Parathyroid adenoma (tissue), 2 donors: ENCODE measurements at regions not wholly inside any gene's neighbourhood (a gene's known extent, or its start where the extent isn't known, plus 50 kb on each side); places are given as distances from the start of the nearest gene placed in this dataset.

Experiments used
- H2AFZ ChIP-seq: fragments of 300-600 bp; sonication (generic); one replicate; pipeline ENCODE4 v1.7.0; 2017; ENCODE audit warnings: antibody characterized with exemption, mild to moderate bottlenecking
- H3K27ac ChIP-seq: fragments of 300-600 bp; sonication (generic); one replicate; pipeline ENCODE4 v1.7.0; 2017
- H3K27me3 ChIP-seq: fragments of 300-600 bp; sonication (generic); one replicate; pipeline ENCODE4 v1.7.0; 2017; ENCODE audit warnings: low read length; ENCODE audit not compliant: control insufficient read depth, insufficient read depth
- H3K36me3 ChIP-seq: fragments of 300-600 bp; sonication (generic); one replicate; pipeline ENCODE4 v1.7.0; 2017; ENCODE audit warnings: low read length; ENCODE audit not compliant: control insufficient read depth, insufficient read depth
- H3K4me1 ChIP-seq: fragments of 300-600 bp; sonication (generic); one replicate; pipeline ENCODE4 v1.7.0; 2017; ENCODE audit warnings: control low read depth
- H3K4me2 ChIP-seq: fragments of 300-600 bp; sonication (generic); one replicate; pipeline ENCODE4 v1.7.0; 2017; ENCODE audit warnings: low read length
- H3K4me3 ChIP-seq: fragments of 300-600 bp; sonication (generic); one replicate; pipeline ENCODE4 v1.7.0; 2017; ENCODE audit warnings: low read depth, low read length
- H3K79me2 ChIP-seq: fragments of 300-600 bp; sonication (generic); one replicate; pipeline ENCODE4 v1.7.0; 2017; ENCODE audit warnings: control low read depth
- H3K9ac ChIP-seq: fragments of 300-600 bp; sonication (generic); one replicate; pipeline ENCODE4 v1.7.0; 2017; ENCODE audit warnings: mild to moderate bottlenecking
- H3K9me3 ChIP-seq: fragments of 300-600 bp; sonication (generic); one replicate; pipeline ENCODE4 v1.7.0; 2017; ENCODE audit warnings: low read length; ENCODE audit not compliant: control insufficient read depth
- TF ChIP-seq, protein P1 (sequence below): fragments of 300-600 bp; sonication (generic); IDR thresholded peaks from one replicate; pipeline ENCODE4 v1.7.0; 2017; ENCODE audit warnings: antibody characterized with exemption, mild to moderate bottlenecking
- donor health status: primary hyperparathyroidism.

DNA sequence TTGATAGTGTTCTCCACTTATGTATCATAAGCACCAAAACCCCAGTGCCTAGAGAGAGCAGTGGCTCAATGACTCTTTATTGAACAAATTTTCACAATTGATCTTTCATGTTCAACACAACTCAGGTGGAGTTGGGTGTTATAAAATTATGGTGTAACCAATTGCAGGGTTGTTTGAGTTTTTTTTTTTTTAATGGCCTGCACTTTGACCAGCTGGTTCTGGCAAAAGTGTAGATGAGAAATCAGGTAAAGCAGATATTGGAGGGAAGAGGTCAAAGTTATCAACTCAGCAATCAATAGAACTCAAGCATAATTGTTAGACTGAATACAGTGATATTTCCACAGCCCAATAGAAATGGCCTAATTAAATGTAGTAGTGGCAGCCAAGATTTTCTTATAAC lies 1386.3 kb downstream of the SUCLG1 start:
- Histone ChIP-seq H3K27ac (no peak overlapping the region), H3K4me3 (no peak overlapping the region), H3K27me3 (no peaks in the 10 kb centered on the region), H3K9me3 (no peaks in the 10 kb centered on the region), H3K36me3 (no peaks in the 10 kb centered on the region), H2AFZ (no peak overlapping the region), H3K79me2 (no peaks in the 10 kb centered on the region), H3K4me2 (no peak overlapping the region), H3K9ac (no peak overlapping the region), H3K4me1 (no peaks in the 10 kb centered on the region)
- TF ChIP-seq, protein P1, sequence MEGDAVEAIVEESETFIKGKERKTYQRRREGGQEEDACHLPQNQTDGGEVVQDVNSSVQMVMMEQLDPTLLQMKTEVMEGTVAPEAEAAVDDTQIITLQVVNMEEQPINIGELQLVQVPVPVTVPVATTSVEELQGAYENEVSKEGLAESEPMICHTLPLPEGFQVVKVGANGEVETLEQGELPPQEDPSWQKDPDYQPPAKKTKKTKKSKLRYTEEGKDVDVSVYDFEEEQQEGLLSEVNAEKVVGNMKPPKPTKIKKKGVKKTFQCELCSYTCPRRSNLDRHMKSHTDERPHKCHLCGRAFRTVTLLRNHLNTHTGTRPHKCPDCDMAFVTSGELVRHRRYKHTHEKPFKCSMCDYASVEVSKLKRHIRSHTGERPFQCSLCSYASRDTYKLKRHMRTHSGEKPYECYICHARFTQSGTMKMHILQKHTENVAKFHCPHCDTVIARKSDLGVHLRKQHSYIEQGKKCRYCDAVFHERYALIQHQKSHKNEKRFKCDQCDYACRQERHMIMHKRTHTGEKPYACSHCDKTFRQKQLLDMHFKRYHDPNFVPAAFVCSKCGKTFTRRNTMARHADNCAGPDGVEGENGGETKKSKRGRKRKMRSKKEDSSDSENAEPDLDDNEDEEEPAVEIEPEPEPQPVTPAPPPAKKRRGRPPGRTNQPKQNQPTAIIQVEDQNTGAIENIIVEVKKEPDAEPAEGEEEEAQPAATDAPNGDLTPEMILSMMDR: no peak

GRCh38 chr2:83071914-83072313 lies 1387.2 kb downstream of the SUCLG1 start:
- Histone ChIP-seq H3K9ac (no peak overlapping the region), H3K27ac (no peak overlapping the region), H2AFZ (no peak overlapping the region), H3K9me3 (no peaks in the 10 kb centered on the region), H3K4me2 (no peak overlapping the region), H3K4me1 (no peaks in the 10 kb centered on the region), H3K36me3 (no peaks in the 10 kb centered on the region), H3K4me3 (no peak overlapping the region), H3K27me3 (no peaks in the 10 kb centered on the region), H3K79me2 (no peaks in the 10 kb centered on the region)
- TF ChIP-seq, protein P1: no peak

- Histone ChIP-seq H3K4me3 (no peak overlapping the region), H3K79me2 (no peaks in the 10 kb centered on the region), H3K9ac (no peak overlapping the region), H3K36me3 (no peaks in the 10 kb centered on the region), H3K4me2 (no peak overlapping the region), H3K9me3 (no peaks in the 10 kb centered on the region), H3K27me3 (no peaks in the 10 kb centered on the region), H3K4me1 (no peaks in the 10 kb centered on the region), H2AFZ (no peak overlapping the region), H3K27ac (no peak overlapping the region)
- TF ChIP-seq, protein P1: no peak
Measured at GRCh38 chr2:83071352-83071751, 1387.7 kb downstream of the SUCLG1 start.

DNA sequence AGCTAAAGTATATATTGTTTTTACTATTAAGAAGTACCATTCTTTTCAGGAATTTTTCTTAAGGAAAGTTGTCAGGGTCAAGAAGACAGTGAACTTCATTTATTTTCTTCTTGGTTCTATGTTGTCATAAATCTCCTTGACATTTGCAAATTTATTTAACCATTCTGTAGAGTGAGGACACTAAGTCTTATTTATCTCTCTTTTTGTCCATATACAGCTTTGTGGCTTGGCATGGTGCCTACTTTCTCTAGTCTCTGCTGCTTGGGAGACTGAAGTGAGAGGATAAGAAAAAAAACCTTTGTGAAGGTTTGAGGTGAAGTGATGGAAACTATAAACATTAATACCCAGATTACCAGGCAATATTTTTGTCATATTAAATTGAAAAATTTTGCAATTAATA lies 1389.4 kb downstream of the SUCLG1 start:
- Histone ChIP-seq H3K27me3 (no peaks in the 10 kb centered on the region), H3K9me3 (no peaks in the 10 kb centered on the region), H2AFZ (no peak overlapping the region), H3K79me2 (no peaks in the 10 kb centered on the region), H3K9ac (no peak overlapping the region), H3K4me1 (no peaks in the 10 kb centered on the region), H3K4me3 (no peak overlapping the region), H3K27ac (no peak overlapping the region), H3K36me3 (no peaks in the 10 kb centered on the region), H3K4me2 (no peak overlapping the region)
- TF ChIP-seq, protein P1: no peak

GRCh38 chr2:83068714-83069113 lies 1390.4 kb downstream of the SUCLG1 start:
- no peaks in the 10 kb centered on the region for H3K79me2 ChIP-seq
- H3K27me3 ChIP-seq: no peaks in the 10 kb centered on the region
- H3K4me1 ChIP-seq: no peaks in the 10 kb centered on the region
- no peaks in the 10 kb centered on the region for H3K9me3 ChIP-seq
- H3K27ac ChIP-seq: no peak overlapping the region
- H3K9ac ChIP-seq: no peak overlapping the region
- no peak overlapping the region for H3K4me3 ChIP-seq
- no peaks in the 10 kb centered on the region for H3K36me3 ChIP-seq
- no peak overlapping the region for H3K4me2 ChIP-seq
- TF ChIP-seq, protein P1: no peak
- H2AFZ ChIP-seq: no peak overlapping the region
